Endothelial cell (in vitro differentiated cells): ENCODE measurements at regions not wholly inside any gene's neighbourhood (a gene's known extent, or its start where the extent isn't known, plus 50 kb on each side); places are given as distances from the start of the nearest gene placed in this dataset.

Experiments used
- DNase-seq: peaks from one replicate; pipeline ENCODE4 v3.0.0; 2021; ENCODE audit warnings: low spot score
- H3K27ac Mint-ChIP-seq: one replicate; pipeline ENCODE4 v1.8.0; 2021; ENCODE audit warnings: mixed read lengths, inconsistent platforms; ENCODE audit not compliant: unreplicated experiment
- H3K27me3 Mint-ChIP-seq: one replicate; pipeline ENCODE4 v1.8.0; 2021; ENCODE audit warnings: mild to moderate bottlenecking, moderate library complexity, mixed read lengths, inconsistent platforms; ENCODE audit not compliant: unreplicated experiment
- H3K36me3 Mint-ChIP-seq: one replicate; pipeline ENCODE4 v1.8.0; 2021; ENCODE audit warnings: mild to moderate bottlenecking, low read depth, mixed read lengths, inconsistent platforms; ENCODE audit not compliant: unreplicated experiment
- H3K4me1 Mint-ChIP-seq: one replicate; pipeline ENCODE4 v1.8.0; 2021; ENCODE audit warnings: mild to moderate bottlenecking, mixed read lengths, inconsistent platforms; ENCODE audit not compliant: unreplicated experiment
- H3K4me3 Mint-ChIP-seq: one replicate; pipeline ENCODE4 v1.8.0; 2021; ENCODE audit warnings: mild to moderate bottlenecking, mixed read lengths, inconsistent platforms; ENCODE audit not compliant: unreplicated experiment
- H3K9me3 Mint-ChIP-seq: one replicate; pipeline ENCODE4 v1.8.0; 2021; ENCODE audit warnings: mixed read lengths, inconsistent platforms; ENCODE audit not compliant: unreplicated experiment
- CTCF ChIP-seq: fragments of 200-600 bp; sonication (generic); IDR thresholded peaks from one replicate; pipeline ENCODE4 v1.5.0; 2021; ENCODE audit warnings: antibody characterized with exemption; ENCODE audit not compliant: unreplicated experiment

GRCh38 chr6:44011350-44011920, 115.8 kb downstream of the MRPL14 start:
- no peak for DNase-seq

GRCh38 chr6:44010411-44011349, 116.6 kb downstream of the MRPL14 start:
- Mint-ChIP-seq H3K4me1 (peaks cover 3% of the 10 kb centered on the region), H3K27me3 (peaks cover 5% of the 10 kb centered on the region), H3K27ac (no peak overlapping the region), H3K9me3 (no peaks in the 10 kb centered on the region), H3K36me3 (peaks cover 3% of the 10 kb centered on the region), H3K4me3 (no peak overlapping the region)
- DNase-seq, result no peak
- no peak for TF ChIP-seq CTCF

More at GRCh38 chr6:44011350-44011920, 115.8 kb downstream of the MRPL14 start:
- Mint-ChIP-seq H3K27me3 (peaks cover 4% of the 10 kb centered on the region), H3K27ac (no peak overlapping the region), H3K36me3 (peaks cover 3% of the 10 kb centered on the region), H3K4me3 (no peak overlapping the region), H3K4me1 (peaks cover 3% of the 10 kb centered on the region), H3K9me3 (no peaks in the 10 kb centered on the region)
- no peak for TF ChIP-seq CTCF

- Mint-ChIP-seq H3K4me3 (no peak overlapping the region), H3K27me3 (peaks cover 8% of the 10 kb centered on the region), H3K9me3 (no peaks in the 10 kb centered on the region), H3K36me3 (peaks cover 3% of the 10 kb centered on the region), H3K4me1 (peaks cover 3% of the 10 kb centered on the region), H3K27ac (no peak overlapping the region)
- DNase-seq, result no peak
- no peak for TF ChIP-seq CTCF
These were observed 117.6 kb downstream of the MRPL14 start for GRCh38 chr6:44009425-44010321.

- peaks cover 10% of the 10 kb centered on the region for H3K27me3 Mint-ChIP-seq
- H3K4me1 Mint-ChIP-seq, result peaks cover 3% of the 10 kb centered on the region
- no peak for TF ChIP-seq CTCF
- H3K4me3 Mint-ChIP-seq, result no peak overlapping the region
- H3K27ac Mint-ChIP-seq, result no peak overlapping the region
- no peak for DNase-seq
- peaks cover 3% of the 10 kb centered on the region for H3K36me3 Mint-ChIP-seq
- no peaks in the 10 kb centered on the region for H3K9me3 Mint-ChIP-seq
These were observed 118.4 kb downstream of the MRPL14 start for GRCh38 chr6:44008821-44009370.
